ENCODE measurements at regions not wholly inside any gene's neighbourhood (a gene's known extent, or its start where the extent isn't known, plus 50 kb on each side); places are given as distances from the start of the nearest gene placed in this dataset.

DNA sequence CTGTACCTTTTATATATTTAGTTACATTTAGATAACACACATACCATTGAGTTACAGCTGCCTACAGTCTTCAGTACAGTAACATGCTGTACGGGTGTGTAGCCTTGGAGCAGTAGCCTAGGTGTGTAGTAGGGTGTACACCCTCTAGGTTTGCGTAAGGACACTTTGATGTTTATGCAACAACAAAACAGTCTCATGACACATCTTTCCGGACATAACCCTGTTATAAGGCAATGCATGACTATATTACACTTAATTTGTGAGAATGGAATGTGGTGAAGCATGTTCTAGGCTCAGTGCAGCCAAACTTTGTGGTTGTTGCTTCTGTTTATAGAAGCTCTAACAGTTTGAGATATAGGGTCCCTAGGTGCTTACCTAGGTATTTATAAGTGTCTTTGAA lies 65.4 kb downstream of the SPRY1 start:
- TF ChIP-seq, protein P1, sequence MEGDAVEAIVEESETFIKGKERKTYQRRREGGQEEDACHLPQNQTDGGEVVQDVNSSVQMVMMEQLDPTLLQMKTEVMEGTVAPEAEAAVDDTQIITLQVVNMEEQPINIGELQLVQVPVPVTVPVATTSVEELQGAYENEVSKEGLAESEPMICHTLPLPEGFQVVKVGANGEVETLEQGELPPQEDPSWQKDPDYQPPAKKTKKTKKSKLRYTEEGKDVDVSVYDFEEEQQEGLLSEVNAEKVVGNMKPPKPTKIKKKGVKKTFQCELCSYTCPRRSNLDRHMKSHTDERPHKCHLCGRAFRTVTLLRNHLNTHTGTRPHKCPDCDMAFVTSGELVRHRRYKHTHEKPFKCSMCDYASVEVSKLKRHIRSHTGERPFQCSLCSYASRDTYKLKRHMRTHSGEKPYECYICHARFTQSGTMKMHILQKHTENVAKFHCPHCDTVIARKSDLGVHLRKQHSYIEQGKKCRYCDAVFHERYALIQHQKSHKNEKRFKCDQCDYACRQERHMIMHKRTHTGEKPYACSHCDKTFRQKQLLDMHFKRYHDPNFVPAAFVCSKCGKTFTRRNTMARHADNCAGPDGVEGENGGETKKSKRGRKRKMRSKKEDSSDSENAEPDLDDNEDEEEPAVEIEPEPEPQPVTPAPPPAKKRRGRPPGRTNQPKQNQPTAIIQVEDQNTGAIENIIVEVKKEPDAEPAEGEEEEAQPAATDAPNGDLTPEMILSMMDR (conservative IDR thresholded peaks at IDR 0.05), result no peak
- TF ChIP-seq ZFX (IDR thresholded peaks at IDR 0.05), result no peak
